IMR-90 (cell line): ENCODE measurements at regions not wholly inside any gene's neighbourhood (a gene's known extent, or its start where the extent isn't known, plus 50 kb on each side); places are given as distances from the start of the nearest gene placed in this dataset.

Source experiments
- ATAC-seq: fragments of 200-7000 bp; cut with Tn5 transposase; 2 replicates; pipeline ENCODE4 v1.9.1; 2020; ENCODE audit warnings: low read depth, mild to moderate bottlenecking, moderate library complexity
- BruUV-seq: library from RNA; stranded (reverse); fragments of 400-500 nt; replicated peaks from 2 replicates; lab custom pipeline; 2021; lab: Mats Ljungman, UMichigan
- CTCF ChIA-PET: fragments of 300-600 bp; formaldehyde crosslinking; extraction: SDS; loops from one replicate; lab custom pipeline; 2021; ENCODE audit warnings: antibody characterized with exemption; lab: Yijun Ruan, JAX
- POLR2A ChIA-PET: fragments of 300-600 bp; sonication (Branson Sonifier 250); formaldehyde crosslinking; loops from one replicate; lab custom pipeline; 2022; ENCODE audit warnings: antibody characterized with exemption; ENCODE audit not compliant: unreplicated experiment; lab: Charles Lee
- DNase-seq: peaks from one replicate; pipeline ENCODE4 v3.0.0; 2013
- H2AFZ ChIP-seq: replicated peaks from 2 replicates; pipeline ENCODE3; 2013; ENCODE audit warnings: low read length, mild to moderate bottlenecking; ENCODE audit not compliant: poor library complexity
- H2AK5ac ChIP-seq: 2 replicates; pipeline ENCODE4 v1.6.1; 2013; ENCODE audit warnings: low read depth, low read length, inconsistent platforms
- H2AK9ac ChIP-seq: replicated peaks from 2 replicates; pipeline ENCODE3; 2013; ENCODE audit warnings: mild to moderate bottlenecking, low read depth, low read length, moderate library complexity; ENCODE audit not compliant: poor library complexity
- H2BK120ac ChIP-seq: 2 replicates; pipeline ENCODE4 v1.6.1; 2013; ENCODE audit warnings: low read depth, low read length, inconsistent platforms
- H2BK15ac ChIP-seq: 3 replicates; pipeline ENCODE4 v1.6.1; 2013; ENCODE audit warnings: low read depth, low read length, inconsistent platforms
- H2BK20ac ChIP-seq: 2 replicates; pipeline ENCODE4 v1.6.1; 2013; ENCODE audit warnings: low read depth, mild to moderate bottlenecking, inconsistent platforms, low read length, moderate library complexity
- H2BK5ac ChIP-seq: 2 replicates; pipeline ENCODE4 v1.6.1; 2013; ENCODE audit warnings: mild to moderate bottlenecking, low read depth, low read length, inconsistent platforms; ENCODE audit not compliant: poor library complexity, severe bottlenecking
- H3K14ac ChIP-seq: replicated peaks from 2 replicates; pipeline ENCODE4 v1.6.1; 2013; ENCODE audit warnings: low read depth, low read length, inconsistent platforms
- H3K18ac ChIP-seq: 2 replicates; pipeline ENCODE4 v1.6.1; 2013; ENCODE audit warnings: low read depth, low read length, control low read depth
- H3K23ac ChIP-seq: 2 replicates; pipeline ENCODE4 v1.6.1; 2013; ENCODE audit warnings: low read depth, low read length, inconsistent platforms
- H3K27ac ChIP-seq: 2 replicates; pipeline ENCODE4 v1.5.1; 2013; ENCODE audit warnings: mild to moderate bottlenecking, control low read depth, low read length; ENCODE audit not compliant: insufficient read depth
- H3K27me3 ChIP-seq: 2 replicates; pipeline ENCODE4 v1.6.1; 2013; ENCODE audit warnings: low read length; ENCODE audit not compliant: control insufficient read depth, insufficient read depth
- H3K36me3 ChIP-seq: 2 replicates; pipeline ENCODE4 v1.6.1; 2013; ENCODE audit warnings: low read length, mixed read lengths; ENCODE audit not compliant: control insufficient read depth, insufficient read depth
- H3K4ac ChIP-seq: 2 replicates; pipeline ENCODE4 v1.6.1; 2013; ENCODE audit warnings: low read depth, low read length, inconsistent platforms
- H3K4me1 ChIP-seq: 2 replicates; pipeline ENCODE4 v1.6.1; 2013; ENCODE audit warnings: low read length, mixed read lengths; ENCODE audit not compliant: control insufficient read depth, insufficient read depth
- H3K4me2 ChIP-seq: 2 replicates; pipeline ENCODE4 v1.6.1; 2013; ENCODE audit warnings: low read depth, mild to moderate bottlenecking, control low read depth, low read length, moderate library complexity
- H3K4me3 ChIP-seq: 2 replicates; pipeline ENCODE4 v1.5.1; 2013; ENCODE audit warnings: low read depth, mild to moderate bottlenecking, control low read depth, low read length, moderate library complexity; ENCODE audit not compliant: insufficient read depth
- H3K56ac ChIP-seq: 2 replicates; pipeline ENCODE4 v1.6.1; 2013; ENCODE audit warnings: low read length, inconsistent platforms; ENCODE audit not compliant: insufficient read depth; ENCODE audit errors: extremely low read depth
- H3K79me1 ChIP-seq, 2 experiments: 2 replicates each; pipeline ENCODE4 v1.6.1; 2013; ENCODE audit warnings: low read length in 2 of 2, inconsistent platforms in 1 of 2, low read depth in 1 of 2
- H3K9ac ChIP-seq: 2 replicates; pipeline ENCODE4 v1.6.1; 2013; ENCODE audit warnings: low read depth, low read length, control low read depth
- H3K9me1 ChIP-seq: 2 replicates; pipeline ENCODE4 v1.6.1; 2013; ENCODE audit warnings: low read length, inconsistent platforms; ENCODE audit not compliant: insufficient read depth
- H3K9me3 ChIP-seq: 2 replicates; pipeline ENCODE4 v1.6.1; 2013; ENCODE audit warnings: low read length; ENCODE audit not compliant: control insufficient read depth, insufficient read depth
- H4K20me1 ChIP-seq: 2 replicates; pipeline ENCODE4 v1.6.1; 2013; ENCODE audit warnings: low read length, inconsistent platforms; ENCODE audit not compliant: insufficient read depth
- H4K5ac ChIP-seq: 2 replicates; pipeline ENCODE4 v1.6.1; 2013; ENCODE audit warnings: mild to moderate bottlenecking, low read depth, low read length, control low read depth
- H4K8ac ChIP-seq, 2 experiments: 2 replicates each; pipeline ENCODE4 v1.6.1; 2013; ENCODE audit warnings: low read depth in 2 of 2, low read length in 2 of 2, control low read depth in 1 of 2, inconsistent platforms in 1 of 2
- H4K91ac ChIP-seq: 2 replicates; pipeline ENCODE4 v1.6.1; 2013; ENCODE audit warnings: low read depth, low read length, inconsistent platforms; ENCODE audit not compliant: insufficient read depth
- BHLHE40 ChIP-seq: fragments of 150-350 bp; IDR thresholded peaks from 2 replicates; pipeline ENCODE4 v1.6.1; 2016; ENCODE audit warnings: mild to moderate bottlenecking, low read depth, low read length
- CEBPB ChIP-seq: IDR thresholded peaks from 2 replicates; pipeline ENCODE4 v1.6.1; 2012; ENCODE audit warnings: low read depth, low read length, improper control_type of control experiment
- CHD1 ChIP-seq: IDR thresholded peaks from 2 replicates; pipeline ENCODE4 v1.6.1; 2012; ENCODE audit warnings: low read depth, low read length, improper control_type of control experiment
- CTCF ChIP-seq: conservative IDR thresholded peaks from 2 replicates; pipeline ENCODE4 v1.5.1; 2012; ENCODE audit warnings: mild to moderate bottlenecking, low read depth, low read length, improper control_type of control experiment
- ELK1 ChIP-seq: fragments of 150-350 bp; IDR thresholded peaks from 2 replicates; pipeline ENCODE4 v1.6.1; 2016; ENCODE audit warnings: low read depth, mild to moderate bottlenecking, low read length, moderate library complexity, borderline replicate concordance
- MAFK ChIP-seq: IDR thresholded peaks from 2 replicates; pipeline ENCODE4 v1.6.1; 2012; ENCODE audit warnings: low read depth, low read length, improper control_type of control experiment
- MAZ ChIP-seq: IDR thresholded peaks from 2 replicates; pipeline ENCODE4 v1.6.1; 2012; ENCODE audit warnings: low read depth, mild to moderate bottlenecking, low read length, improper control_type of control experiment, moderate library complexity, borderline replicate concordance
- POLR2A ChIP-seq: IDR thresholded peaks from 2 replicates; pipeline ENCODE4 v1.6.1; 2012; ENCODE audit warnings: mild to moderate bottlenecking, low read depth, low read length
- RAD21 ChIP-seq: IDR thresholded peaks from 2 replicates; pipeline ENCODE4 v1.6.1; 2012; ENCODE audit warnings: low read length, improper control_type of control experiment
- RFX5 ChIP-seq: IDR thresholded peaks from 2 replicates; pipeline ENCODE4 v1.8.0; 2012; ENCODE audit warnings: low read depth, mild to moderate bottlenecking, low read length, moderate library complexity
- SMC3 ChIP-seq: fragments of 150-350 bp; IDR thresholded peaks from 2 replicates; pipeline ENCODE4 v1.6.1; 2016; ENCODE audit warnings: low read depth, mild to moderate bottlenecking, antibody characterized with exemption, low read length, moderate library complexity
- WGBS, 2 experiments: methylation state at CpG; one replicate each; pipeline versions ENCODE4 v1.1.5 to v1.1.7; 2013; ENCODE audit warnings: missing lambda C conversion rate in 2 of 2; ENCODE audit not compliant: insufficient read length in 1 of 2; ENCODE audit errors: extremely low coverage in 2 of 2; 5-methylcytosine and 5-hydroxymethylcytosine counted together
- dilution Hi-C: fragments of 300-500 bp; cut with HindIII; formaldehyde crosslinking; loops from one replicate; pipeline ENCODE4 v1.14.3; 2018; ENCODE audit warnings: low sequenced_read_pairs; ENCODE audit not compliant: unreplicated experiment
- in situ Hi-C: fragments of 300-500 bp; cut with MboI; formaldehyde crosslinking; loops from 3 replicates; pipeline ENCODE4 v1.14.3; 2019; ENCODE audit warnings: low sequenced_read_pairs, inconsistent platforms, mixed read lengths
- intact Hi-C: fragments of 100-400 bp; cut with micrococcal nuclease; formaldehyde crosslinking; loops from 2 replicates; pipeline ENCODE4 v1.10.0; 2022
- TF ChIP-seq, protein P1 (sequence below): fragments of 150-350 bp; IDR thresholded peaks from 2 replicates; pipeline ENCODE4 v1.6.1; 2017; ENCODE audit warnings: mild to moderate bottlenecking, antibody characterized with exemption, low read length, low read depth

- no peak overlapping the region for H3K18ac ChIP-seq
- dilution Hi-C loops (no loop called here), intact Hi-C loops (no loop called here), in situ Hi-C loops (no loop called here)
- H2BK5ac ChIP-seq: no peak overlapping the region
- no peak overlapping the region for H3K14ac ChIP-seq
- no peaks in the 10 kb centered on the region for H3K36me3 ChIP-seq
- H3K9me1 ChIP-seq: no peaks in the 10 kb centered on the region
- H3K4me1 ChIP-seq: no peaks in the 10 kb centered on the region
- no peak overlapping the region for H3K4me3 ChIP-seq
- H4K20me1 ChIP-seq: no peaks in the 10 kb centered on the region
- no peak overlapping the region for H3K23ac ChIP-seq
- no peak overlapping the region for H4K8ac ChIP-seq
- no peak overlapping the region for H4K91ac ChIP-seq
- CTCF ChIA-PET: no interaction called here
- H3K9ac ChIP-seq: no peak overlapping the region
- no peak overlapping the region for H2AK5ac ChIP-seq
- peaks cover 2% of the 10 kb centered on the region for H3K9me3 ChIP-seq
- no peak for ATAC-seq
- TF ChIP-seq, protein P1, sequence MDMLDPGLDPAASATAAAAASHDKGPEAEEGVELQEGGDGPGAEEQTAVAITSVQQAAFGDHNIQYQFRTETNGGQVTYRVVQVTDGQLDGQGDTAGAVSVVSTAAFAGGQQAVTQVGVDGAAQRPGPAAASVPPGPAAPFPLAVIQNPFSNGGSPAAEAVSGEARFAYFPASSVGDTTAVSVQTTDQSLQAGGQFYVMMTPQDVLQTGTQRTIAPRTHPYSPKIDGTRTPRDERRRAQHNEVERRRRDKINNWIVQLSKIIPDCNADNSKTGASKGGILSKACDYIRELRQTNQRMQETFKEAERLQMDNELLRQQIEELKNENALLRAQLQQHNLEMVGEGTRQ: no peak
- TF ChIP-seq MAZ (no peak), RAD21 (no peak), ELK1 (no peak), MAFK (no peak), CHD1 (no peak), BHLHE40 (no peak), SMC3 (no peak), CTCF (no peak), POLR2A (no peak), RFX5 (no peak), CEBPB (no peak)
- POLR2A ChIA-PET: no interaction called here
- no peak overlapping the region for H2BK15ac ChIP-seq
- H3K27ac ChIP-seq: no peak overlapping the region
- DNase-seq: no peak
- H4K5ac ChIP-seq: no peak overlapping the region
- H2BK20ac ChIP-seq: no peak overlapping the region
- H3K4ac ChIP-seq: no peak overlapping the region
- no peaks in the 10 kb centered on the region for H3K27me3 ChIP-seq
- no peak overlapping the region for H3K56ac ChIP-seq
- no peak overlapping the region for H2AK9ac ChIP-seq
- H3K4me2 ChIP-seq: no peak overlapping the region
- no peak overlapping the region for H2BK120ac ChIP-seq
- 25% methylated on average over 2 of the region's 5 CpGs; no CpG with 5 or more reads in 1 of the 2 experiments for WGBS, 2 experiments
- no peaks in the 10 kb centered on the region for H3K79me1 ChIP-seq
- no TSS peak for BruUV-seq
- no peak overlapping the region for H2AFZ ChIP-seq
Observed at GRCh38 chr1:208858738-208859137, 614.6 kb upstream of the PLXNA2 start.
